HG02870 (cell line): ENCODE measurements at regions not wholly inside any gene's neighbourhood (a gene's known extent, or its start where the extent isn't known, plus 50 kb on each side); places are given as distances from the start of the nearest gene placed in this dataset.
A peak's percentile ranks its signal among the peaks of the same experiment; 100 is the strongest.
"Not testable (repeated sequence)": the region's sequence is repeated elsewhere in the genome, so short reads cannot be mapped to it uniquely, and the experiment has no call there.

ENCODE experiments used
- ATAC-seq: cut with Tn5 transposase; IDR thresholded peaks from one replicate; pipeline ENCODE4 v1.9.1; 2021; ENCODE audit warnings: mild to moderate bottlenecking, moderate library complexity; ENCODE audit not compliant: unreplicated experiment

DNA sequence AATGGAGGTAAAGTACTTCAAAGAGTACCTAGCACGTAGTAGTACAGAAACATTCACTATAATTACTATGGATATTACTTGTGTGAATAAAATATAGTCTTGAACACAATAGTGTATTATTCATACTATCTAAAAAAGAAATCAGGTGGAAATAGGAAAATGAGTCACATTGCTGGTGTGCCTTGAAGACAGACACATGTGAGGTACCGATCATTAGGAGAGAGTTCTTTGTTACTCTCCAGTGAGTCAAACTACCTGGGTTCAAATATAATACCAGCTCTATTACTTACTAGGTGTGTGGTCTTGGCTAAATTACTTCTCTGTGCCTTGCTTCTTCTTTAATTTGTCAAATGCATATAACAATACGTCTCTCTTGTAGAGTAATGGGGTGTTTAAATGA lies 50.8 kb upstream of the BEND6 start:
- no peak for ATAC-seq

DNA sequence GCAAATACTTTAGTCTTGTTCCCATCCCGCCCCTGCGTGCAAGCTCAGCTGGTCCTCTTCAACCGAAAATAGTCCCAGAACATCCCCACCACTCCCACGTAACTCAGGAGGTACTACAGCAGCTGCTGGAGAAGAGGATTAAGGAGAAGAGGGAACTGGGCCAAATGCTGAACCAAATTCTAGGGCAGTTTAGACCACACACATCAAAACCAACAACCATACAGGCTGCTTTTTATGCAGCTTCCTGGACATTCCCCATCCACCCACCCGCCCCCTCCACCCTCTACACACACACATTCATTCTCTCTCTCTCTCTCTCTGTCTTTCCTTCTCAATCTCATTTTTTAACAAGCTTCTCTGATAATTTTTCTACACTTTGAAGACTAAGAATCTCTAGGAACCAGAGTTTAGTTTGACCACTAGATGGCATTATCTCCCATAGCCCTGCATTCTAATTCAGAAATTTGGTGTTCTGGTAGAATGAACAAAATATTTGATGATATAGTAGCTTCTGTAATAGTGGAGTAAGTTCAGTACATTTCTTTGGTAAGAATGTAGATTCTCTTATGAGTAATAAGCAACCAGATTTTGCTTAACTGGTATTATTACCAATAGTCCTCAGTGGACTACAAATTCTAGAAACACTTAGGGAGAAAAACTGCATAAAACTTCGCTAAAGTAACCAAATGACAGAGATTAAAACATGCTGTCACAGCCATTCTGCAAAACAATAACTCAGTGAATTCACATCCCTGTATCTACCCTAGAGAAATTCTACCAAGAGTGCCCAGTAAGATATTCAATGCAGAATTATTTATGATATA lies 52.1 kb upstream of the BEND6 start:
- ATAC-seq, result no peak

DNA sequence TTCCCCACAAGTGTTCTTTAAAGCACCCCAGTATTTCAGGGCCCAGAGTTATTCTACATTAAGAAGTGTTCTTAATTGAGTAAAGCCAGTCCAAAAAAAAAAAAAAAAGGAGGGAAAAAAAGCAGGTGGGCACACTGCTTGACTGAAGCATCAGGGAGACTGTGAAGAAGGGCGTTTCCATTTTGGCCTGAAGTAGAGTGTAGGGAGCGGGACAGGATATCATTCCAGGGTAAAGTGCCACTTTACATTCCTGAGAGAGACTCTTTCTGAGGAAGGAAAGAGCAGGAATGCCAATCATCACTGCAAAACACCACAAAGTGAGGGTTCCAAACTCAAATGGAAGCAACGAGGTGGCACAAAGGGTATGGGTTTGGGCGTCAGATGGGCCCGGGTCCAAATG lies 54.1 kb upstream of the BEND6 start:
- ATAC-seq, result no peak

DNA sequence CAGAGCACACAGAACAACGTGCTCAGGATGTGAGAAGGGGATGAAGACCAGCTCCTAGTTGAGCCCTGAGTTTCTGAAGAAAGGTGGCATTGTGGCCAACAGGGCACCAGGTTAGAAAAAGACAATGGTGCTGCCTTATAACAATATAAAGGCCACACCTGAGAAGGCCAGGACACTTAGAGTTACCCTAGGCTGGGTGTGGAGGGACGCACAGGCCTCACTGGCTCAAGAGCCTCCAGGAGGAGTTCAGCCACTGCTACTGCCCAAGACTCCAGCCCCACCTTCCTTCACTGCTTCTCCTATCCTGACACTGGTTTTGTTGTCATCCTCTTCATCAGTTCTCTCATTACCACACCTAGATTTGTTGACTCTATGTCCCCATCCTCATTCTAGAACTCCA lies 55.2 kb upstream of the BEND6 start:
- ATAC-seq, result no peak

DNA sequence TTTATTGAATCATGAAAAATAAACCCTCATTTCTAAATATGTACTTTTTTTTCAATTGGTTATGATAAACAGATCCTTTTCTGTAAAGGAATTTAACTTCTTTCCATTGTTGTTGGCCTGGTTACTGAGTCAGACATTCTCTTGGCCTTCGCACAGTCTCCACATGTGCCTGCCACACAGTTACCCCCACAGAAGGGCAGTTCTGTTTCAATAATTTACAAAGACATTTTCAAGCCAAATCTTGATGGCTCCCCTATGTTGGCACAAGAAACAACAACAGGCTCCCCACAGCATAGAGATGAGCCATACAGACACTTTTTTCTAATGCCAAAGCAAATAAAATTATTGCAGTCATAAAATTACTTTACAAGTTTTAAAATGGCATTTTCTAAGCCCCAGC lies 55.6 kb upstream of the BEND6 start:
- ATAC-seq, result no peak

DNA sequence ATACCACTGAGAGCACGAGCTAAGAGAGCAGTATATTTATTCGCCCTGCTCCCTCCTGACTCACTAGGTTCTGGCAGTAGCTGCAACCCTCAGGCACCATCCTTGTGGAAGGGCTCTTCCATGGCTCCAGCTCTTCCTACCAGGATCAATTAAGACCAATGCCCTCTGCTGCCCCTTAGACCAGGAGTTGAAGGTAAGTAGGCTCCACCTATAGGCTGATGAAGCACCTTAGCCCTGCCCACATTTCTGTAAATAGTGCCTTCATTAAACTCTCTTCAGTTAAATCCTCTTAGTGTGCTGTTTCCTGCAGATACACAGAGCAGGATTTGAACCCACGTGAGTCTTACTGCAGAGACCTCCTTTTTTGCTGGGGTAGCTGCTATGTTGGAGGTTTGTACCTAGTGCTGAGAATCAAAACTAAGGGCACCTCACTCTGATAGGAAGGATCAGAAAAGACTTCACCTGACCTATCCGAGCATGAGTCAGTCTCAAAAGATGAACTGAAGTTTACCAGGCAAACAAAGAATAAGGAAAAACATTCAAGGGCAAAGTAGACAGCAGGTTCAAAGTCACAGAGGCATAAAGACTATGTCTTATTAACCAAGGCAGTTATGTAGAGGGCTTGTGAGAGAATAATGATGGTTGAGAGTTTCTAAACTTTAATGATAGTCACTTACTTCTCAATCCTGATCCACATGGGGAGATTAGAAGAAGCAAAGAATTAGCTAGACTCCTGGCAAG lies 56.9 kb upstream of the BEND6 start:
- ATAC-seq, result no peak

DNA sequence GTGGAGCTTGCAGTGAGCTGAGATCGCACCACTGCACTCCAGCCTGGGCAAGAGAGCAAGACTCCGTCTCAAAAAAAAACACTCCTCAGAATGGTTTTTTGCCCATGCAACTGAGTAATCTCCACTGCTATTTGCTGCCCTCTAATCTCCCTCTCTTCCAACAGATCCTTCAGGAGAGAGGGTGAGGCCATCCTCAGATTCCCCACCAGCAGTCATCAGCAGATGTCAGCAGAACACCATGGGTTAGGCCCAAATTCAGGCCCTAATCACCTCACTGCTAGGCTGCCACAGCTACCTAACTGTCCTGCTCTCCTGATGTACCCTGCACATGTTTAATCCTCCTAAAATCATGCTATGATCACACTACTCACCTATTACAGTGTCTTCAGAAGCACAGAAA lies 63.2 kb upstream of the BEND6 start:
- ATAC-seq, result no peak

DNA sequence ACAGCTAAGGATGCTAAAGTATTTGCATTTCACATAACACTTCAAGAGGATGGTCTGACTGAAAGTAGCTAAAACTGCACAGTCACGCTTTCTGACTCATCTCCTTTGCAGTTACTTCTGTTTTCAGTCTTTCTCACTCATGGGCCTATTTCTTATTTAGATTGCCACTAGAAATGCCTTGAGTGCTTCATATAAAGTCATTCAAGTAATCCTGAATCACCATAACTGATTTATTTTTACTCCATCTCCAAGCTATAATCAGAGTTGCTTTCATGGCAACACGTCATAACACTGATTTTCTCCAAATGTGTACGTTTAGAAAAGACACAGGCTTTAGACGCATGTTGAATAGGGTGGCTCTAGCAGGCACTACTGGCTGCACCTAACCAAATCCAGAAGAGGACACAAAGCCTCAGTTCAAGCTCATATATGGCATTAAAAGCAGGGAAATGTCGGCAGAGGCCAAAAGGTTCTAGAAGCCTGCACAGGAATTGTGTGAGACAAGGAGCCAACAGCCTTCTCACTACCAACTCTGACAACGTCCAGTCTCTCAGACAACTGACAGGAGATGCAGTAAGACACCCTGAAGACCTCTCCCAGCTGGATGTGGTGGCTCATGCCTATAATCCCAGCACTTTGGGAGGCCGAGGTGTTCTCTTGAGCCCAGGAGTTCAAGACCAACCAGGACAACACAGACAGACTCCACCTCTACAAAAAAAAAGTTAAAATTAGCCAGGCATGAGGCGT lies 64.1 kb upstream of the BEND6 start:
- peak; percentile 98 for ATAC-seq

DNA sequence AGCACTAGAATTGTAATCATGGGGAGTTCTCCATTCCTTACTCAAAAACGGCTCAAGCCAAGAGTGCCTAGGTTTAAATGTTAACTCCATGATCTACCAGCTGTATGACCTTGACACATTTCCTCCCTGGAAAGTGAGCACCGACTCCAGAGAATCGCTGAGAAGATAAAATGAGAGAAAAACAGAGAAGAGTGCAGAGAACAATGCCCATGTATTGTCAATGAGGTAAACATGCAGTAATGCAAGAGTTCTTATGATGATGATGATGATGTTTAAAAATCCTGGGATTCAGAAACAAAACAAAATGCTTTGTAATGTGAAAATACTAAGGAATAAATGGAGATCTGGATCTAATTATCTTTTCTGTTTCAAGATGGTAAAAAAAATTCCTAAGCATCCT lies 64.8 kb upstream of the BEND6 start:
- no peak for ATAC-seq

DNA sequence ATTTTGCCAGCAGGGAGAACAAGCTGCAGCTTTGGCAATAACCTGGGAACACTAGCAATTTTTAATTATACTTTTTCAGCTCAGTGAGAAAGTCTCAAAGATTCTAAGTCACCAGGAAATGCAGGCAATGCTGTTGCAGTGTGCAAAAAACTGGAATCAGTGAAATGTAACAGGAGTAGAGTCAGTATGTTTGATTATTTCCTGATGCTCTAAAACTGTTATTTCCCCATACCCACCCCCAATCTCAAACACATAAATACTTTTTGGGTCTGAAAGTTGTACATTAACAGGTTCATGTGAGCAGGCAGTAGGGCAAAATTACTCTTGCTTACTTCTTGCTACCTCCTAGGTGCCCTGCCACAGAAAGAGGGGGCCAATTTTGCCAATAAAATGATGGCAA lies 65.4 kb upstream of the BEND6 start:
- ATAC-seq, result no peak

DNA sequence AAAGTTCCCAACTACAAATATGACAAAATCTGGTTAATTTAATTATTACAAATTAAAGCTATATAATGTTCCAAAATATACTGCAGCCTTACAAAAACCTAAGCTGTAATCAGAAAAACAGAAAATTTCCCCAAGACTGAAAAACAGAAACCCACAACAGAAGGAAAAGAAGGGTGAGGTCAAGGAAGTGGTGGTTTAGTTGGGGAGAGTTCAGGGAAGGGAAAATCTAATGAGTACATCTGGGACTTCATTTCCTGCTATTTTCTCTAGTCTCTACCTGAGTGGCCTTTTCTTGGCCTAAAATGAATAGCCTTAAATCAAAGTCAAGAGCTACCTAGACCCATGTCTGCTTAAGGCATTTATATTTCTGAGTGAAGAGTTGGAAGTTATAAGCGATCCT lies 66.2 kb upstream of the BEND6 start:
- ATAC-seq, result no peak

DNA sequence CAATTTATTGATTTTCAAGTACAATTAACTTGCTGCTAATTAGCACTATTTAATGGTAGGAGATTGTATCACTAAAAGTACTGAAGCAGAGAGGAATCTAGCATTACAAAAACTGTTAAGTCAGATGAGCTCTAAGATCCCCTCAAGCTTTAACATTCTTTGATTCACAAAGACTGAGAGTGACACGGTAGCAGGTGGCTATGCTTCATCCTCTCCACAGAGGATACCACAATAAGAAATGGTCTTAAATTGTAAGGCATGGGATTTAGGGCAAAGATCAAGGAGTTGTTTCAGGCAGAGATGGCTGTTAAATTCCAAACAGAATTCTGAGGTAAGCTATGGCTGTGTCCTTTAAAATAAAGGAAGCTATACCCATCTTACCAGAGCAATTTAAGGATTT lies 67.8 kb upstream of the BEND6 start:
- ATAC-seq, result no peak

DNA sequence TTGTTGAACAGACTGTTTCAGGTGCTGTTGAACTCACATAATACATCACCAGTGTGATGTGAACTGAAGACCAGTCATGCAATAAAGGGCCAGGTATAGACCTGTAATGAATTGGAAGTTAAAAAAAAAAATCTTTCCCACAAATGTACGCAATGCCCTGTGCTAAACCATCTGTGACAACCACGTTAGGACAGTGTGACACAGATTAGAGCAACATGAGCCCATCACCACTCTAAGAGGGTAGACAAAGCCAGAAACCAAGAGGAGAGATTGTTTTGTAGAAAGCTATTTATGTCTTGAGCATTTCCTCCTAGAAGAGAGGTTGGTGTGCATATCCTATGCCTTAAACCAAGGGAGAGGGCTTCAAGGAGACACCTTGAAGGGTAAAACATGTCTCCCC lies 77.0 kb upstream of the BEND6 start:
- ATAC-seq, result no peak

DNA sequence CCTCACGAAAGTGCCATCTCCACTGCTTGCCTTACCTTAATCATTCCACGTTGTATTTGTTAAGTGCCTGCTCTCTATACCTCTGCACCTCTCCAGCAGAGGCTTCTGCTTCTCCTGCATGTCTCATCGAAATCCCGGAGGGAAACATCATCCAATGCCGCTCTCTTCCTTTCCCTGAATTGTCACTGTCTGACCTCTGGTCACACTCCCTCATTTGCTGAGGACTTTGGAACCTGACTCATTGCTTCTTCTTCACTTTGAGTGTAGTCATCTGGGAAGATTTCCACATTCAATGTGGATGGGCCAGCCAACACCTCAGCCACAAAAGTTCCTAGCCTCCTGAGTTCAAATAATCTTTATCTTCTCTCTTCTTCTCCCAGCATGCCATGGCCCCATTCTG lies 78.9 kb upstream of the BEND6 start:
- no peak for ATAC-seq

DNA sequence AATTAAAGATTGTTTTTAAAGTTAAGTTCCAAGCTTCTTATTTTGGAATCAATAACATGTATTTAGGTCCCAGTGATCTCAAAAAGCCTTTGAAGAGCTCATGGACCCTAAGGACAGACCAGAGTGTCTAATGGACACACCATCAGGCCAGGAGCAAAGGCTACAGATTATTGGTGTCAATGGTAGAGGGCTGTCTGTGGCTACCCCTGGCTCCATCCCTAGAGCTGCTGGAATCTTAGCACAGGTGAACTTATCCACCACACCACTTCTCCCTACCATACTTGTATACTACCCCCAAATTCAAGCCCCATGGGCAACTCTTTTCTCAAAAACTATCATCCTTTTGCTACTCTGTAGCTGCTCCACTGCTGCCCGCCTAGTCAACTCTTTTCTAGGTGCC lies 79.4 kb upstream of the BEND6 start:
- no peak for ATAC-seq

DNA sequence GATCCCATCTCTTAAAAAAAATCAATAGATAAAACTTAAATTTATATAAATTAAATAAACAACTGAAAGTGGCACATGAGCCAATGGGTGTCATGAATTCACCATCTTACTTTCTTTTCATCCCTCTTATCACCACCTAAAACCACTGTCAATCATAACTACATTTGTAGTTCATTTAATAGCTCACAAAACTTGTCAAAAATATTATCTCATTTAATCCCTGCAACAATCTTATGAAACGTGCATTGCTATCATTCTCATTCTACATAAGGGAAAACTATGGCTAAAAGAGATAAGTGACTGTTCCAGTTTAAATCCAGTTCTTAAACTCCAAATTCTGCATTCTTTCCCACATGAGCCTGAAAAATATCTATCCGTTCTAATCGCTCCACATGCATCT lies 80.6 kb upstream of the BEND6 start:
- no peak for ATAC-seq

DNA sequence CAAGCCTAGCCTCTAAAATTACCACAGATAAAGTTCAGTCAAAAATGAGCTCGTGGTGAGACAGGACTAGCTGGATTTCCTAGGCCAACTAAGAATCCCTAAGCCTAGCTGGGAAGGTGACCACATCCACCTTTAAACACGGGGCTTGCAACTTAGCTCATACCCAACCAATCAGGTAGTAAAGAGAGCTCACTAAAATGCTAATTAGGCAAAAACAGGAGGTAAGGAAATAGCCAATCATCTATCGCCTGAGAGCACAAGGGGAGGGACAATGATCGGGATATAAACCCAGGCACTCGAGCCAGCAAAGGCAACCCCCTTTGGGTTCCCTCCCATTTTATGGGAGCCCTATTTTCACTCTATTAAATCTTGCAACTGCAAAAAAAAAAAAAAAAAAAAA lies 84.9 kb upstream of the BEND6 start:
- ATAC-seq, result not testable (repeated sequence)

DNA sequence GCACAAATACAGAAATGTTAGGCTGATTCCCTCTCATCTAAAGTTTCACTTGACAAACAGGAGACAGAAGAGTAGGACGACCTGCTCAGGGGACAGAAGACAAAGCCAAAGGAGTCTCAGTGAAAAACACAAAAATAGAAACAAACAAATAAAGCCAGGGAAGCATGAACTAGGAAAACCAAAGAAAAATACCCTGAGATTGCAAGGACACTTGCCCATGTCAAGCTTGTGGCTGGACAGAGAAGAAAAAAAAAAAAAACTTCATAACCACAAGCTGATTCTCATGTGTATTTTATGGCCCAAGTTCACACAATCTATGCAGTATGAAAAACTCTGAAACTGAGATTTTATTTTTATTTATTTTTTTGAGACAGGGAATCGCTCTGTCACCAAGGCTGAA lies 85.6 kb upstream of the BEND6 start:
- no peak for ATAC-seq

DNA sequence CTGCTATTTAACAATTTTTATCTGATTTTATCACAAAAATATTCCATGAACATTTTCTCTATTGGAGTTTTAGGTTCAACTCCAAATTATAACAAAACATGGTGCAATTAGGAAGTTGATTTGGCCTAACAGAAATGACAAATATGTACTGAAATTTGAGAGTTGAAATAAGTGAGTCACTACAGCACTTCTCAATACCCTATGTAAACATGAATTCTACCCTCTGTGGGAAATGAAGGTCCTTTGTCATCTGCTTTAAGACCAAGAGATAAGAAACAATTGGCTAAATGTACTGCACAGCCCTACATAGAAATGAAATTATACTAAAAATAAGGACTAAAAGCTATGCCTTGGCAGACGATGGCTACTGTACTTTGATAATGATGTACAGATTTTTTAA lies 86.2 kb upstream of the BEND6 start:
- ATAC-seq, result peak; percentile 54

DNA sequence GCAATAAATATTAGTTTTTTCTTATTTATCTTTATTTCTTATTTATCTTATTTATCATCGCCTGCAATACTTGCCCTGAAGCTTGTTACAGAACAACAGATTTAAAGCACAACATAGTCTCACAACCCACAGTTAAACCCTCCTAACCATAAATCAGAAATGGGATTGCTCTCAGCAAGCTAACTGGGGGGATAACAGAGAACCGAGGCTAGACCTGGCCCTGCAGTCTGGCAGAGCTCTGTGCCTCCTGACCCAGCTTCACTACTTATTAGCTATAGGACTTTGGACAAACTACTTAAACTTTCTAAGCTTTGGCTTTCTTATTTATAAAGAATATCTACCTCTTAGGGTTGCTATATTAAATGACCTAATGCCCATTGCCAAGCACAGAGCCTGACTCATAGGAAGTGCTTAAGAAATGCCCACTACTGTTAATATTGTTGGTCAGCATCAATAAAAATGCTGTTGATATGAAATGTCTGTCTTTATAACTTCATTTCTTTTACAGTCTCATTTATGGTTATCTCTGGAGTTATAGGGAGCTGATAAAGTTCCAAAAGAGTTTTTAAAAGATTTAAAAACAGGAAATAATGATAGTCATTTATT lies 87.9 kb upstream of the BEND6 start:
- ATAC-seq, result no peak

DNA sequence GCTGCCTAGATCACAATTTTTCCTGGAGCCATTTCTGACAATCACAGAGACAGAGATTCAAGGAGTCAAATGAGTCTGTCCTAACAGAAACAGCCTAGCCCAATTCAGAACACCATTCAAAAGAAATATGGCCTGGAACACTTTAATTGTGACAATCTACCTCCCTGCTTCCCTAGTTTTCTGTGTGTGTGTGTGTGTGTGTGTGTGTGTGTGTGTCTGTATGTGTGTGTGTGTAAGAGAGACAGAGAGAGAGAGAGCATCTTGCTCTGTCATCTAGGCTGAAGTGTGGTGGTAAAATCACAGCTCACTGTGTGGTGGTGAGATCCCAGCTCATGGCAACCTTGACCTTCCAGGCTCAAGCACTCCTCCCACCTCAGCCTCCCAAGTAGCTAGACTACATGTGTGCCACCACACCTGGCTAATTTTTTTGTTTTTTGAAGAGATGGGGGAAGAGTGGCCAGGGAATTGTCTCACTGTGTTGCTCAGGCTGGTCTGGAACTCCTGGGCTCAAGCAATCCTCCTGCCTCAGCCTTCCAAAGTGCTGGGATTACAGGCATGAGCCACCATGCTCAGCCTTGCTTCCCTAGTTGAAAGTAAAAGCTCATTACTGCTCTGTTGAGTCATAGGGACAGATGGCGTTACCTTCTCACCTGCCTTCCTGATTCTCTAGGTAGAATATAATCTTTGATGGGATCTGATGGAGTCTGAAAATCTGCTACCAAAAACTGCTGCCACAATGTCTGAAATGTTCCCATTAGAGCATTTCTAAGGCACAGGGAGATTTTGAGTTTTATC lies 89.6 kb upstream of the BEND6 start:
- ATAC-seq, result no peak
